HG03064 (cell line): ENCODE measurements at regions not wholly inside any gene's neighbourhood (a gene's known extent, or its start where the extent isn't known, plus 50 kb on each side); places are given as distances from the start of the nearest gene placed in this dataset.
"Not testable (repeated sequence)": the region's sequence is repeated elsewhere in the genome, so short reads cannot be mapped to it uniquely, and the experiment has no call there.

Experiments
- ATAC-seq: cut with Tn5 transposase; IDR thresholded peaks from one replicate; pipeline ENCODE4 v1.9.1; 2021; ENCODE audit warnings: low read depth; ENCODE audit not compliant: unreplicated experiment

GRCh38 chr14:71236487-71236886 lies 329.2 kb downstream of the PCNX1 start:
- no peak for ATAC-seq

DNA sequence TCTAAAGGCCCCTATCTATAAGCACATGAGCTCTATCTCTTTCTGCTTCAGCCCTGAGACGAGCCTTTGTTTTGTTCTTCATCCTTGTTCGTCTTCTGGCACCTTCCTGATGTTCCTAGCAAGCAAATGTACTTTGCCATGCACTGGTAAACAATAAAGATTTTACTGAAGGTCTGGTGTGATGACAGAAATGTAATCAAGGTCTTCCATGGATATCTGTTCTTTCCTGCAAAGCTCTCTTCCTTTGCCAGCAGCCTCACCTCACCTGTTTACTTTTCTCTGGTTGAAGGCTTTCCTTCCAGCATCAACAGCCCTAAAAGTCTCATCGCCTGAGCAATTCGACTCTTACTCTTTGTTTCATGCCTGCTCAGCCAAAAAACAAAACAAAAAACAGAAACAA lies 330.3 kb downstream of the PCNX1 start:
- ATAC-seq = no peak

GRCh38 chr14:71238835-71239234 lies 331.6 kb downstream of the PCNX1 start:
- ATAC-seq = no peak

- ATAC-seq = no peak
Measured at GRCh38 chr14:71240171-71240570, 332.9 kb downstream of the PCNX1 start.

DNA sequence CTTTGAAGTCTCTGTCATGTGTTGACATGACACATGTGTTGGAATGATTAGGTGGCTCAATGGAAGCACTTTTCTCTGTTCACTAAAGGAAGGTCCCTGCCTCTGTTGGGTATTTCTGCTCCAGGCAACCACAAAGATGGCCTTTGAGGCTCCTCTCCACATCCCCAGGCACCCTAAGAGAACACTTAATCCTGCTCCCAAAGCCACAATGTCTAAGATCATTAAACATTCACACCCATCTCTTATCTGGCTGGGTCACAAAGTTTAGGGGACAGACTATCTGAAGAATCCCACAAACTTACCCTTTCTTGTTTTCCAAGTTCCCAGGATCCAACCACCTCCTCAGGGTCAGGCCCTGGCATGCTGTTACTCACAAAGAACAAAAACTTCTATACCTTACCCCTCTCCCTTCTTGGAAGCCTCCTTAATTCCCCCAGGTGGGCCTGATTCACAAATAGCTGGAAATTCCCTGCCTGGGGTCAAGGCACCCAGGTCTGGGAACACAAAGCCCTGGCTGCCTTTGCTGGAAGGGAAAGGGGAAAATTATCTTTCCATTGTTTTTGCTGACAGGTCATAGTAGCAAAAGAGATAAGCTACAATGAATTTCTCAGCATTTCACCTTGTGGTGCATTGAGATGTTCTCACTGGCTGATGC lies 333.7 kb downstream of the PCNX1 start:
- no peak for ATAC-seq

DNA sequence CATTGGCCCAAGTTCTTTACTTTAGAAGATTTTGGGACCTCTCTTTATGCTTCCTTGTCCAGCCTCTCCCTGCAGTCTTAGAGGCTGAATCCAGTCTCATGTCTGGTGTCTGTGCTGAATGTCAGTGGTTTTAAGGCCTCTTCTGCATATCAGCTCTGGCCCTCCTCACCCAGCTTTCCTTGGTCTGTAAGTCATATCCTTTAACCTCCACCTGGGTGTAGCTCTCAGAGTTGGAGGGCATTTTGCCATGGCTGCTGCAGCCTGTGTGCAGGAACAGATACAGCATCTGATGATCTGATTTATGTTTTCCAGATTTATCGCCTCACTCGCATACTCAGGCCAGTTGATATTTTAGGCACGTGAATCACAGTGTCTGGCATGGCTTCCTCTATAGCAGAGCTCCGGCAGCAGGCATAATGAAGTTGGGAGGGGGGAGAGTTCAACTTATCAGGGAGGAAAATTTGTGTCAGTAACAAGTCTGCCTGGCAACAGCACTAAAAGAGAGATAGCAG lies 335.0 kb downstream of the PCNX1 start:
- ATAC-seq = no peak

DNA sequence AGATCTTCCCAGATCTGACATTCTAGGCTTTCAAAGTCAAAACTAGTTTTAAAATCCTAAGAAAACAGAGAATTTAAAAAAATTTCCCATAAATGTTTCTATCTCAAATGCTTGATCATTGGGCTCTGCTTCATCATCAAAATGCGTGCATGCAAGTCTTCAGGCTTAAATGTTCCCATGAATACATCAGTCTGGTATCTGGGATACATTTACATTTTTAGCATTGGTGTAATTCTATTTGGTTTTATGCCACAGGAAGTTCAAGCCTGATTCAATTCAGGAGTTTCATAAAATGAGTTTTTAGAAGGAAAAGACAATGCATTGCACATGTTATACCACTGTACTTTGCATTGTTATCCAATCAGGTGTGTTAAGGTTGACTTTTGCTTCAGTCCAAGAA lies 336.4 kb downstream of the PCNX1 start:
- no peak for ATAC-seq

GRCh38 chr14:71244341-71244740 lies 337.1 kb downstream of the PCNX1 start:
- ATAC-seq = no peak

DNA sequence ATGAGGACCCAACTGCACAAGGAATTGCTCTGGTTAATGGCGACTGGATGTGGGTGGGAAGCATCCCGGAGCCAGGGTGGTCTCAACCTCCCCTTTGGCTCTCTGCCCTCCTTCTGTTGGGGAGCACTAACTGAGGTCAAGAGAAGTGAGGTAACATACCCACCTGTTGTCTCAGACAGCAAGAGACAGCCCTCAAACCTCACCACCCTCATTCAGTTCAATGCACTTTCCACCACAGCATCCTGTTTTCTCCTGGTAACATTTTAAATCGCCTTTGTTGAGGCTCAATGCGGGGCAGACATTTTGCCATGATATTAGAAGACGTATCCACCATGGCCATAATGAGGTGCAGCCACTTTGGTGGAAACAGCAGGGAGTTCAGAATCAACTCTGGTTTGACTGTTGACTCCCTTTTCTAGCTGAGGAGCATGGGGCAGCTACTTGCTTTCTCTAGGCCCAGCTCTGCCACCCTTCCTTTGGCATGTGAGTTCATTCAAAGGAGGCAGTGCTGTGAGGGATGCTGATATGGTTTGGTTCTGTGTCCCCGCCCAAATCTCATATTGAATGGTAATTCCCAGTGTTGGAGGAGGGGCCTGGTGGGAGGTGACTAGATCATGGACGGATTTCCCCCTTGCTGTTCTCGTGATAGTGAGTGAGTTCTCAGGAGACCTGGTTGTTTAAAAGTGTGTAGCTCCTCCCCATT lies 338.6 kb downstream of the PCNX1 start:
- no peak for ATAC-seq

DNA sequence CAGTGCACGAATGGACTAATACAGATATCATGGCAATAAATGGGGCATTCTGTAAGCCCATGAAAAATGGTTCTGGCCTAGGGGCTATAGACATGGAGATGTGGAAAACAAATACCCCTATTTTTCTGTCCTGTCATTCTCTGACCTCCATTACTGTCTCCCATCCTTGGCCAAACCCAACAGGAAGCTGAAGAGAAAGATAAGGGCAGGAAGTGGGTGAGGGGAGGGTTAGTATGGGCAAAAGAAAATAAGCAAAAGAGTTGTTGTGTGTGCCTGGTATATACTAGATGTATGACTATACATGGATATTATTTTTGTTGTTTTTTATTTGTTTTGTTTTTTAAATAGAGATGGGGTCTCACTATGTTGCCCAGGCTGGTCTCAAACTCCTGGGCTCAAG lies 339.3 kb downstream of the PCNX1 start:
- no peak for ATAC-seq

DNA sequence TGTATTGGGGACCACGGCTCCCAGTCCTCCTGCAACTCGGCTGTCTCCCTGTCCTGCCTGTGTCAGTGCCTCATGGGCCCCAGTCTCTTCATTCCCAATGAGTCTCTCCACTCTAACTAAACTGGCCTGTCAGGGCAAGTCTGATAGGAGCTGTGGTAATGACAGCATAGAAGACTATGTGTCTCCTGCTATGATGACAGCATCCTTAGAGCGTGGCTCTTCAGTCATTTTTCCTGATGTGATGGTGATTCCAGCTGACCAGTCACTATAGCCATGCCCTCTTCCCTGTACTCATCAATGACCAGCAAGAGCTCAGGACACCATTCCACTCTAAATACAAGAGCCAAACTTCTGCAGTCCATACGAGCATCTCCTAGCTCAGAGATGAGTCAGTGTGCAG lies 339.8 kb downstream of the PCNX1 start:
- ATAC-seq = no peak

- no peak for ATAC-seq
Measured at GRCh38 chr14:71248194-71248593, 340.9 kb downstream of the PCNX1 start.

GRCh38 chr14:71250347-71250746 lies 343.1 kb downstream of the PCNX1 start:
- no peak for ATAC-seq

DNA sequence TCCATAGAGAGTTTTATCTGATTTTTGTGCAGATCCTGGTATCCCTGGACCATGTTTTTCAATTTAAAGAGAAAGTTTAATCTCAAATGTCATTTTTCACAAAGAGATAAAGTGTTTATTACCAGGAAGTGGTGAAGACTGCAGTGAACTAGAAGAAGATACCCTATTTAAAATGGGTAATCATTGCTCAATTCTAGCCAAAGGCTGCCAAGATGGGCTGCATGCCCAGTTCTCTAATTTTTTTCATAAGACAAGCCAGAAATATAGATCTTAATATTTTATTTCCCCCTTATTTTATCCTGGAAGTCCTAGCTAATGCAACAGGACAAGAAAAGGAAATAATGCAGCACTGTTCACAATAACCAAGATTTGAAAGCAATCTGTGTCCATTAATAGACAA lies 343.5 kb downstream of the PCNX1 start:
- no peak for ATAC-seq

DNA sequence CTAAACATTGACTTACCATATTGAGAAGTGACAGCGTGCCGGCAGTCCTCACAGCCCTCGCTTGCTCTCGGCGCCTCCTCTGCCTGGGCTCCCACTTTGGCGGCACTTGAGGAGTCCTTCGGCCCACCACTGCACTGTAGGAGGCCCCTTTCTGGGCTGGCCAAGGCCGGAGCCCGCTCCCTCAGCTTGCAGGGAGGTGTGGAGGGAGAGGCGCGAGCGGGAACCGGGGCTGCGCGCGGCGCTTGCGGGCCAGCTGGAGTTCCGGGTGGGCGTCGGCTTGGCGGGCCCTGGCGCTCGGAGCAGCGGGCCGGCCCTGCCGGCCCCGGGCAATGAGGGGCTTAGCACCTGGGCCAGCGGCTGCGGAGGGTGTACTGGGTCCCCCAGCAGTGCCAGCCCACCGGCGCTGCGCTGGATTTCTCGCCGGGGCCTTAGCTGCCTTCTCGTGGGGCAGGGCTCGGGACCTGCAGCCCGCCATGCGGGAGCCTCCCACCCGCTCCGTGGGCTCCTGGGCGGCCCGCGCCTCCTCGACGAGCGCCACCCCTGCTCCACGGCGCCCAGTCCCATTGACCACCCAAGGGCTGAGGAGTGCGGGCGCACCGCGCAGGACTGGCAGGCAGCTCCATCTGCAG lies 346.9 kb downstream of the PCNX1 start:
- not testable (repeated sequence) for ATAC-seq

DNA sequence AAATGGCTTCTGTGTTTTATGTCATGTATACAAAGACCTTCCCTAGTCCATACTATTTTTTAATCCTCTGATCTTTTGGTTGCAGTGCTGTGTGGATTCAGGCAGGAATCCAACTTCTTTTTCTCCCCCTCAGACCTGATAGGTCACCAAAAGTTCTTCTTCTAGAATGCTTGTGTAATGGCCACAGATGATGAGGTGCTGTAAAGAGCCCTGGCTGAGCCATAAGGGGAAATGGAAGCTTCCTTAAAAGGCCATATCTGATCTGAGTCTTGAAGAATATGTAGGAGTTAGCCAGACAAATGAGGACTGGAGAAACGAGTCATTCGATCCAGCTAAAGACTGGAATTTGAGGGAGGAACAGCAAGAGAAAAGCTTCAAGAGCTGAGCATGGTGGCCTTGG lies 353.9 kb downstream of the PCNX1 start:
- no peak for ATAC-seq

DNA sequence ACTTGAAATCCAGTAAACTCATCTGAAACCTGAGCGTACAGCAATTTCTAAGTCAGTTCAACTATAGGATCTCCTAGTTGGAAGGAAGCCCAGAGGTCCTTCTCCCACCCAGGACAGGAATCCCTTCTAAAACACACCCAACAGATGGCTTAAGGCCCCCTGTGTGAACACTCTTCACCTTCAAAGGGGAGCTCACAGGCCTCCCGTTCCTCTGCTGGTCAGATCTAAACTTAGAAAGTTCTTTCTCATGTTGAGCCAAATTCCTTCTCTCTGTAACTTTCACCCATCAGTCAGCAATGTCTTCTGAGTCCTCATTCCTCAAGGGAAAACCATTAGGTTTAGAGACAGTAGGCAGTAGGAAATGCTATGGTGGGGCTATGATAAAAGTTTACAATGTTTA lies 355.2 kb downstream of the PCNX1 start:
- no peak for ATAC-seq

GRCh38 chr14:71264260-71264659 lies 357.0 kb downstream of the PCNX1 start:
- no peak for ATAC-seq

- ATAC-seq = no peak
Measured at GRCh38 chr14:71267007-71267513, 359.8 kb downstream of the PCNX1 start.

GRCh38 chr14:71267691-71268090 lies 360.4 kb downstream of the PCNX1 start:
- ATAC-seq = no peak

- ATAC-seq = no peak
Measured at GRCh38 chr14:71270111-71270510, 362.9 kb downstream of the PCNX1 start.
